ENCODE measurements at regions not wholly inside any gene's neighbourhood (a gene's known extent, or its start where the extent isn't known, plus 50 kb on each side); places are given as distances from the start of the nearest gene placed in this dataset.

DNA sequence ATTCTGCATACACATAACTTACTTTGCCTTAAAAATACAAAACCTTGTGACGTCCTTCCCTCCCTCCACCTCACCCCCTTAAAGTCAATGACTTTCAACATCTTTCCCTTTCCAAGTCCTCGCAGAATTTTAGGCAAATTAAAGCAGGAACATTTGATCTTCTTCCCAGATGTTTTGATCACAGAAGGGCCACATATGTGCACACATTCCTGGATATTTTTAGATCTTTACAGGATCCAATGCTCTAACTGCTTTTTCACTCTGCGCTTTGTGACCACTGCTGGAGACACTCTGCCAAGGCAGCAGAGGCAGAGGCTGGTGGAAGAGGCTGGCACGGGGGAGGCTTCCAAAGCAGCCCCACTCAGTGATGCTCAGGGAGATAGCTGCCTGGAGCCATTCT lies 130.7 kb downstream of the SEC61B start (continued):
- no peak for TF ChIP-seq GABPA (IDR thresholded peaks at IDR 0.05; ENCODE audit: borderline replicate concordance, insufficient read depth, low read length)
- TF ChIP-seq KDM4A (IDR thresholded peaks at IDR 0.05; ENCODE audit: low read depth, low read length, severe bottlenecking) = no peak
- TF ChIP-seq EZH2 (IDR thresholded peaks at IDR 0.05; ENCODE audit: low read depth, low read length, severe bottlenecking) = no peak
- no peak for TF ChIP-seq BCL11A (IDR thresholded peaks at IDR 0.05; ENCODE audit: low read depth in 2 of 2, low read length in 2 of 2)
